GM18868 (cell line): ENCODE measurements at regions not wholly inside any gene's neighbourhood (a gene's known extent, or its start where the extent isn't known, plus 50 kb on each side); places are given as distances from the start of the nearest gene placed in this dataset.

Experiments used
- ATAC-seq: cut with Tn5 transposase; IDR thresholded peaks from one replicate; pipeline ENCODE4 v1.9.1; 2021; ENCODE audit warnings: mild to moderate bottlenecking, moderate library complexity; ENCODE audit not compliant: unreplicated experiment

GRCh38 chr3:102206511-102207031 is 228.2 kb upstream of the ZPLD1 start:
- ATAC-seq = peak; percentile 57

GRCh38 chr3:102207151-102207571 is 227.7 kb upstream of the ZPLD1 start:
- no peak for ATAC-seq

GRCh38 chr3:102215166-102215565 is 219.6 kb upstream of the ZPLD1 start:
- peak; percentile 60 for ATAC-seq

- ATAC-seq = no peak
Measured at GRCh38 chr3:102223132-102223531, 211.7 kb upstream of the ZPLD1 start.

GRCh38 chr3:102224171-102224570 is 210.6 kb upstream of the ZPLD1 start:
- ATAC-seq = peak; percentile 76

GRCh38 chr3:102225005-102225404 is 209.8 kb upstream of the ZPLD1 start:
- ATAC-seq = no peak

- peak; percentile 39 for ATAC-seq
Measured at GRCh38 chr3:102225407-102226132, 209.2 kb upstream of the ZPLD1 start.

GRCh38 chr3:102226463-102226862 is 208.4 kb upstream of the ZPLD1 start:
- no peak for ATAC-seq

GRCh38 chr3:102229062-102229655 is 205.7 kb upstream of the ZPLD1 start:
- ATAC-seq = peak; percentile 34

- no peak for ATAC-seq
Measured at GRCh38 chr3:102230057-102230456, 204.8 kb upstream of the ZPLD1 start.

GRCh38 chr3:102233881-102234280 is 200.9 kb upstream of the ZPLD1 start:
- ATAC-seq = peak; percentile 96

GRCh38 chr3:102235679-102236078 is 199.1 kb upstream of the ZPLD1 start:
- peak; percentile 20 for ATAC-seq

- ATAC-seq = no peak
Measured at GRCh38 chr3:102237181-102237580, 197.6 kb upstream of the ZPLD1 start.

- no peak for ATAC-seq
Measured at GRCh38 chr3:102237838-102238237, 197.0 kb upstream of the ZPLD1 start.

- no peak for ATAC-seq
Measured at GRCh38 chr3:102238362-102238761, 196.5 kb upstream of the ZPLD1 start.

GRCh38 chr3:102240720-102241119 is 194.1 kb upstream of the ZPLD1 start:
- no peak for ATAC-seq

- ATAC-seq = no peak
Measured at GRCh38 chr3:102248981-102249705, 185.7 kb upstream of the ZPLD1 start.

- ATAC-seq = no peak
Measured at GRCh38 chr3:102255736-102256135, 179.1 kb upstream of the ZPLD1 start.

GRCh38 chr3:102258666-102259227 is 176.1 kb upstream of the ZPLD1 start:
- peak; percentile 98 for ATAC-seq

GRCh38 chr3:102259663-102260062 is 175.2 kb upstream of the ZPLD1 start:
- no peak for ATAC-seq

GRCh38 chr3:102265720-102266119 is 169.1 kb upstream of the ZPLD1 start:
- ATAC-seq = no peak
